CD1c-positive myeloid dendritic cell (primary cell): ENCODE measurements at regions not wholly inside any gene's neighbourhood (a gene's known extent, or its start where the extent isn't known, plus 50 kb on each side); places are given as distances from the start of the nearest gene placed in this dataset.

ENCODE experiments used
- DNase-seq: peaks from one replicate; pipeline ENCODE4 v3.0.0-alpha.2; 2016; ENCODE audit errors: extremely low spot score

DNA sequence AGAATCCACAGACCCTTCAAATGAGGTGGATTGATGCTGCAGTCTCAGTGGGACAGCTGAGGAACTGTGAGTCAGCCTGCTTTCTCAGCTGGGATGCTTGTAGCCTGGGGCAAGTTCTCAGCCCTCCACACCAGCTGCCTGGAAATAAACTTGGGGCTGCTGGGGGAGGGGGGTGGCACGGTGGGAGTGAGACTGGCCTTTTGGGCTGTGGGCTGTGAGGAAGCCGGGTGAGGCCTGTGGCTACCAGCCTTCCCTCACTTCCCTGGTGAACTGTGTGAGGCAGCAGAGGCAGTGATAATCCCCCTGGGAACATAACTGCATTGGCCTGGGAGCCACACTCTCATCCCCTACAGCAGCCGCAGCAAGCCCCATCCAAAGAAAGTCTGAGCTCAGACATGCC lies 114.5 kb upstream of the GUCY1A1 start:
- no peak for DNase-seq

DNA sequence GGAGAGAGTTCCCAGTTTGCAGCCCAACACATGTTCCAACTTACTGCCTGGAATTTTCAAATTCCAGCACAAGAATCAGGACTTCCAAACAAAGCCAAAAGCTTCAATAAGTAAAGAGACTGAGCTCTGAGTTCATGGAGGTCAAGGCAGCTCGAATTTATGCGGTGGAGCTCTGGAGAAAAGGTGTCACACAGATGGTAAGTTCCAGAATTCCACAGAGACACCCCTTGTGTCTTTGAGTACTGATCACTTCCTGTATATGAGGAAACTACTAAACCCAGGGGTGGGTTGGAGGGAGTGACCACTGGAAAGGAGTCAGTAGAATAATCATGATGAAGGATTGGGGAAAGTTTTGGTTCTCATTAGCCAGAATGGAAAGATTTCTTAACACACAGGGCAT lies 118.5 kb upstream of the GUCY1A1 start:
- no peak for DNase-seq

DNA sequence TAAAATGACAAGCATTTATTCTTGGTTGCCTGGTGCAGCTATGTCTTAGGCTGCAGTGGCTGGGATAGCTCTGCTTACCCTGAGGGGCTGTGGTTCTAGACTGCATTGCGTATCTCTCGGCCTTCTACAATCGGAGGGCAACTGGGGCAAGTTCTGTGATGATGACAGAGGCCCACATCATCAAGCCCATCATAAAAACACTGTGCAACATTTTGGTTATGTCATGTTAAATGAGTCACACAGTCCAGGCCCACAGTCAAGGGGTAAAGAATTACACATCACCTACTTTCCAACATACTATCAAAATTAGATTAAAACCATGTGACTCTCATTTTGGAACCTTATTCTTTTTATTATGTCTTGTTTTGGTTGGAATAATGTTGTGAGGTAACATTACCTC lies 120.2 kb upstream of the GUCY1A1 start:
- DNase-seq: no peak

DNA sequence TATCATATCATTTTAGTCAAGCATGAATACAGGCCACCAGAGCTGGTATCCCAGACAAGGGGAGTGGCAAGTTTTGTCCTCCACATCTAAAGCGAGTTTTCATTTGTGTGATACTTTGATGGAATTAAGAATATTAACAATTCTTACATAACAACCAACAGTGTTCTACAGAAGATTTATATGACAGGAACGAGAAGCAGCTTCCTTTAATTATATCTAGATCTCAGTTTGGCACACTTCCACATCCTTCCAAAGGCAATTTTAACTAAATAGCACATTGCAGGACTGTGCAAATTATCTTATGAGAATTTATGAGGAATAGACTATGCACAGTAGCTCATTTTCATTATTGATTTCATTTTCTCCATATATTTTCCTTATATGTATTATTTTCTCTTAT lies 121.2 kb upstream of the GUCY1A1 start:
- no peak for DNase-seq

DNA sequence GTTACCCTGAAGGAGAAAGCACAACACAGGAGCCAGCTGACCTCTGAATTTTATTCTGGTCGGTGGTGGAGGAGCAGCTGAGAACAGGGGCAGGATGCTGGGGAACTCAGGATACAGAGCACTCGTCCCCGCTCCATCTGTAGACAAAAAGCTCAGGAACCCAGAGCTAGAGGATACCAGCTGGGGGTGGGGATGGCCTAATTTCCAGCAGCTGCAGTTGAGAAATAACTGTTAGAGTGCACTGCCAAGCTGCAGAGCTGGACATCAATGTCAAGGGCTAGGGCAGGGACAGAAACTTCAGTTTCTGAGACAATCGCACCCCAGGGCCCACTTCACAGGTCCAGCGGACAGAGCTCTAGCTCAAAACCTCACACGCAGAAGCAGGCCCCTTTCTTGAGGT lies 122.1 kb upstream of the GUCY1A1 start:
- no peak for DNase-seq

DNA sequence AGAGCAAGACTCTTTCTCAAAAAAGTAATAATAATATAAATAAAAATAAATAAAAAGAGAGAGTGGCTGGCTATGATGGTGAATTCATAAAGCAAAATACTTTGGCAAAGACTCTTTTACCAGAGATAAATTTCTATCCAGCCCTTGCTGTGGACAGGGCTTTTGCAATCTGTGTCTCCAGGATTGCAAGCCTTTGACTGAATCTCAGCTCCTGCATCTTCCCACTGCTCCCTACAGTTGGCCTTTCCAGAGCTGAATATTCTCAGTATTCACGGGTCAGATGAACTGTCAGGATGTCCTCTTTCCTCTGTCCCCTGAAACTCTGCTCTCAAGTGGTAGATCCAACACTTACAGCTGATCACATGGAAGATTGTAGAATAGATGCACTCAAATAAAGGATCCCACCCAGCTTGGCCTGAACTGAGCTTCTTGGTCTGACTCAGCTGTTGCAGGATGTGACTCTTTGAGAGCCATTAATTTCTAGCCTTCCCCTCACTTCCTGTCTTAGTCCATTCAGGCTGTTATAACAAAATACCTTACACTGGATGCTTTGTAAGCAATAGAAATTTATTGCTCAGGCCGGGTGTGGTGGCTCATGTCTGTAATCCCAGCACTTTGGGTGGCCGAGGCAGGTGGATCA lies 123.4 kb upstream of the GUCY1A1 start:
- no peak for DNase-seq

DNA sequence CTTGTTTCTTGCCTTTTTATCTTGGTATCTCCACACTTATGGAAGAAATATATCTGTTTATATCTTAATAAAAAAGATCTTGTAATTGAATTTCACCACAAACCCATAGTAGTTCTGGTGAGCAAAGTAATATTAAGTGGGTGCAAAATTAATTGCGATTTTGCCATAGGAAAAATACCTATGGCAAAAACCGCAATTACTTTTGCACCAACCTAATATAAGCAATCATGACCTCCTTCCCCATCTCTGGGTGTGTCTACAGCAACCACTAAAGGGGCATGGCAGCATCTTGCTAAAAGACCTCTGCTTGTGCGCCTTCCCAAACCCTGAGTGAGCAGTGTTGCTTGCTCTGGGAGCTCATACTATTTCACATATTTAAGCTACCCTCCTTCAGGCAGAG lies 124.2 kb upstream of the GUCY1A1 start:
- no peak for DNase-seq

DNA sequence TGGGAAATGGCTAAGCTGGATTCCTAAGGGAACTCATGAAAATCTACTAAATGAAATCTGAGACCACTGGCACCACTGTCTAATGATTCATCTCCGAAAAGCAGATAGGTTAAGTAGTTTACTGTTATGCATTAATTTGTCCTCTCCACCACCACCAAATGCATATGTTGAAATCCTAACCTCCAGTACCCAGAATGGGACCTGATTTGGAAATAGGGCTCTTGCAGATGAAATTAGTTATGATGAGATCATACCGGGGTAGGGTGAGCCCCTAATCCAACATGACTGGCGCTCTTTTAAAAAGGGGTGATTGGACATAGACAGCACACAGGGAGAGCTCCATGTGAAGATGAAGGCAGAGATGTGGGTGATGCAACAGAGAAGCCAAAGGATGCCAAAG lies 124.9 kb upstream of the GUCY1A1 start:
- no peak for DNase-seq

DNA sequence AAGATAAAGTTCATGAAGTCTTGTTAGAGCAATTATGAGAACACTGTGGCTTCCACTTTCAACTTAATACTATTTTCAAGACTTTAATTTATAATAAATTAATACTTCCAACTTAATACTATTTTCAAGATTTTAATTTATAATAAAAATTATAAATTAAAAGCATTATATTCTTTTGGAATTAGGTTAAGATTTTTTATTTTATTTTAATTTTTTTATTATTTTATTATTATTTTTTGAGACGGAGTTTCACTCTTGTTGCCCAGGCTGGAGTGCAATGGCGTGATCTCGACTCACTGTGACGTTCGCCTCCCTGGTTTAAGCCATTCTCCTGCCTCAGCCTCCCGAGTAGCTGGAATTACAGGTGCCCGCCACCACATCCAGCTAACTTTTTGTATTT lies 126.0 kb upstream of the GUCY1A1 start:
- no peak for DNase-seq

DNA sequence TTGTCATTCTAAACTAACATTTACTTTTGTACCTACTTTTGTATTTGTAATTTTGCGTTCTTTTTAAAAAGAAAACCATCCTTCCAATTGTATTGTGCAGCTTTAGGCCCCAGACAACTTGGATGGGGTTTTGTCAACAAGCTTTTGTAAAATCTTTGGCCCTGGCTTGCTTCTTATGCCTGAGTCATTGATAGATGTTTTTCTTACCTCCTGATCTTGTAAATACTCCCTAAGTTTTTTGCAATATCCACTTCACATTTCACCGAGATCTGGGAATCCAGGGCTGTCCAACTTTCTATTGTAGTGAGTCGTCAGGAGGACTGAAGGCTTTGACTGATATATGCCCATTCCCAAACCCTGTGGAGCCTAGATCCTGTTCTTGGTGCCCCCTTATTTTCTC lies 126.9 kb upstream of the GUCY1A1 start:
- DNase-seq: no peak

DNA sequence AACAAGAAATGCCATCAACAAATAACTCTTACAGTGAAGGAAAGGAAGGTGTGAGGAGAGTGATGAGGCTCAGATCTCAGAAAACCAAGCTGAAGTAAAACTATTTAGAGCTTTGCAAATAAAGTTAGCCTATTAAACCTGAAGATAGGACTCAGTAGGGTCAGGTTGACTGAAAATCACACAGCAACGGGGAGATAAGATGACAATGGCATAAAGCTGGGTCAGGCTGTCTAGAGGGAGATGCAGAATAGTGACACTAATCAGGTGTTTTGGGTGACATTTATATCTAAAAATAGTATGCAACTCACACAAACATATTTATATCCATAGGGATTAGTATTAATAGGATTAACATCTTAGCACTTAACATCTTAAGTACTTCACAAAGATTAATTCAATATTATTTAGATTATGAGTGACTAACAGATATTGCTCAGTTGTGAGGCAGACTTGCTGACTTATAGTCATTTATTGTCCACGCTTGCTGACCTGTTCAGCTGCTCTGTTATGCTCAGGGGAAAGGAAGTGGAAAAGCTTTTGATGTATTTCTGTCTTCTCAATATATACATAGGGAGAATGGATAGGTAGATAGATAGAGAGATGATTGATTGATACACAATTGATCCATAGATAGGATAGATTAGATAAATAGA lies 130.7 kb upstream of the GUCY1A1 start:
- no peak for DNase-seq

DNA sequence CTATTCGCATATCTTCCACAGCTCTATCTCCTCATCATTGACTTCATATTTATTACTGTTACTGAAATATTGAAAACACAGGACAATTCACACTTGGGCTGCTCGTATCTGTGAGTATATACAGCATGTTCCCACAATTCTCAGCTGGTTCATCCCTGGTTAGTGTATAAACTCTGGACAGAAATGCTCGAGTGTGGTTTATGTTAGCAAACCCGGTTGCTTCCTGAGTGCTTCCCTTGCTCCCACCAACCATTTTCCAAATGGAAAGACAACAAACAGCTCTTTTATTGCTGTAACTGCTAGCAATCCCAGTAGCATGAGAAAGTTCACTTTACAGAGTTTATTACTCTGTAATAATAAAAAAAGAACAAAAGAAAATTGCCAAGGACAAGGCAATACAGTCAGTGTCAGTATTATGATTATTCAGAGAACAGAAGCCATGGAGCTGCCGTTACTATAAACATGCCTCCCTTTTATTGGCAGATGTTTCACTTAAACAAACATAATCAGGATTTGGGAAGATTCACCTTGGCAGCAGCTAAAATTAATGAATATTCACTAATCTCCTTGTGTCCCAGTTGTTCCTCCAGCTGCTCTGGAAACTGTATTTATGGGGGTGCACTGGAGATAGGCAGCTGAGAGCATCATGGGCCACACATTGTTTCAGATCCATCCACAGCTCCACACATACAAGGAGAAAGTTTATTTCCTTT lies 134.1 kb upstream of the GUCY1A1 start:
- no peak for DNase-seq

DNA sequence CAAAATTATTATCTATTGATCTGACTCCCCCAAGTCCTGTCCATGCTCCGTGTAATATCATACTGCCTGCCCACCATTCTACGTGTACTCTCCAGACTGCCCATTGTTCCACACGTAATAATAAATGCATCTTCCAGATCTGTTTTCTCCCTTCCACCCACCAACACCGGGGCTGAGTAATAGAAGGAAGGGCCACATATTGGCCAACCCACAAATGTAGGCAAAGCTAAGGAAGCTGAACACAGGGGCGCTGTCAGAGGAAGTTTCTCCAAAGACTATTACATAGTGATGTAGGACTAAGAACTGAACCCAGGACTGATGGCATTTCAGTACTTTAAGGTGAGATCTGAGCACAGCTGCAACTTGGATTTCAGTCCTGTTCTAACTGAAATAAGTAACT lies 135.8 kb upstream of the GUCY1A1 start:
- peak; percentile 4 for DNase-seq

DNA sequence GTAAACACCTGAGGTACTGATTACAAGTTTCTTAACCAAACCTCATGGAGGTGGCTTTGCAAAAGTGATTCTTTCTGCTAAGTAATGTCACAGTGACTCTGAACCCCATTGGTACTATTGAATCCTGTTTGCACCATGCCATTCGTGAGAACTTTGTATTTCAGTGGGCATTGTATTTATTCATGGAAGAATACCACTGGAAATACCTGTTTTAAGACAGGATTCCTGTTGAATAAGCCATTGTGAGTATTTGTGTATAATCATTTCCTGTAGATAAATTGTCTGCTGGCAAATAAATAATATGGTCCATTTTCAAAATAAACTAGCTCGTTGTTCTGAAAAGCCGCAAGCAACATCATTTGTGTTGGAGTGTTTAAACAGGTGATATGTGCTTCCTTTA lies 136.4 kb upstream of the GUCY1A1 start:
- DNase-seq: no peak

DNA sequence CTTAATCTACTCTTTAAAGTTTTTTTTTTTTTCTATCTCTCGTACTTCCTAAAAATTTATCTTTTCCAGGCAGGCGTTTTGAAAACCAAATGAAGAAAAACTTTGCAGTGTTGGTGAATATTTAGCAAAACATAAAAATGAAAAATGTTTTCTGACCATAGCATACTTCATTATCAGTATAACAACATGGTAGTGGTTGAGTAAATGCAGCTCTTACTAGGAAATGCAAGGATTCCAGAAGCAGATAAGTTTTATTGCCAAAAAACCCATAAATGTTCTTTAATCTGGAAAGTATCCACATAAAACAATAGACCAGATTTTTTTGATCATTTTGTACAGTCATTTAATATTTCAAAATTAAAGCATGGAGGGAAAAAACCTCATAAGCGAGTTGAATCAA lies 136.9 kb upstream of the GUCY1A1 start:
- no peak for DNase-seq

DNA sequence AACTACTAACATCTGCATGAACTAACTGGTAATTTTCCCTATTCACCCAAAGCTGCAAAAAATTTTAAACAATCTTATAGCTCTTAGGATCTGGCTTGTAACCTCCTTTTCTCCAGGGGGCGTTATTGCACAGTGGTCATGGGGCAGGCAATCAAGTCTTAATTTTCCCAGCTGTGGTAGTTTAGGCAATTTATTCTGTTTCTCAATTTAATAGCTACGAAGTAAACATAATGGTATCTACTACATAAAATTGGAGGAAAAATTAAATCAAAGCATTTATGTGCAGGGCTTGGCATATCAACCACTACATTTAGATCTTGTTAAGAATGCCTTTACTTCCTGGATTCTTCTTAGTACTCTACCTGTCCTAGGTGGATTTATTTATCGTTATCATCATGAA lies 137.4 kb upstream of the GUCY1A1 start:
- peak; percentile 17 for DNase-seq

DNA sequence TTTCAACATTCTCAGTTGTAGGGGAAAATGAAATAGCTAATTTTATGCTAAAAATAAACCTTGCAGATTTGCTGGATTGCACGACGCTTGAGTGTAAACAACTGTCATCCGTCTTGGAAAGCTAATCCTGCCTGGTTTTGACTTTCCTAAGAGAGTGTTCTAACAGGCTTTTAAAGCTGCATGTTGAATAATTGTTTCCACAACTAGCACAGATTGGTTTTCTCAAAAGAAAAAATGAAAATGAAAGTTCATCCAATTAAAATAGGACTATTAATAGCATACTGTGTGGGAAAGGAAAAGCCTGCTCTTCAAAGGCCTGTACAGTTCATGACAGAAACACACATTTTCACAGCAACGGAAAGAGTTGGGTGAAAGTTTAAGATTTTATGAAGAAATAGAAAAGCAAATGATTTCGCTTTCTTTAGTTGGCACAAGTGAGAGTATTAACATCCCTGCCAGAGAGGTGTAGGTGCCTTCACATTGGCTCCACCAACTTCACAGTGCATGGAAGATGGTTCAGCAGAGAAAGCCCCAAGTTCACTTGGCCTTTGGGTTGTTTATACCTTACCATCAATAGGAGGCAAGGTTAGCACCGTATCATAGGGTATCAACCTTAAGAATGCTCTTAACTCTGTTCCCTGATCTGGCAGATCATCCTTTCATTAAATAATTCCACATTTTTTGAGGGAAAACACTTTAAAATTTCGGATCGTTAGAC lies 140.0 kb upstream of the GUCY1A1 start:
- no peak for DNase-seq

DNA sequence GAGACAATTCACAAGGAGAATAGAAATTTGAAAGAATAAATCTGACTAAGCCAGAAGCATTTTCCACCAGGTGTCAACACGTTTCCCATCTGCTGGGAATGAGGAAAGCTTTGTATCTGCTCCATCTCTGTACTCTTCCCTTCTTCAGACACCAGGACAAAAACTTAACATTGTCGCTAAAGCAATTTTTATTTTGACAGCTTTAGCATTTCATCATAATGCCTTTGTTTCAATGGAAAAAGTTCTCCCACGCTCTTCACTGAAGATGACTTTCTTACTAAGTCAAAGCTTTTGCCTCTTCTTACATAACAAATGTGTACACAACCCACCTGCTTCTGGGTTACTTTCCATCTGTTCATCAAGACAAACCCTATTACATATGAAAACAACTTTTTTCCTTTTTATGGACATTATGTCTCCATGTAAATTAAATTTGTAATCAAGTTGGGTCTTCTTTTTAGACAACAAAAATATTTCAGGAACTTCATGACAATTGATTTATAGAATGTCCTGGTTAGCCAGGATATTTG lies 141.7 kb upstream of the GUCY1A1 start:
- DNase-seq: no peak

DNA sequence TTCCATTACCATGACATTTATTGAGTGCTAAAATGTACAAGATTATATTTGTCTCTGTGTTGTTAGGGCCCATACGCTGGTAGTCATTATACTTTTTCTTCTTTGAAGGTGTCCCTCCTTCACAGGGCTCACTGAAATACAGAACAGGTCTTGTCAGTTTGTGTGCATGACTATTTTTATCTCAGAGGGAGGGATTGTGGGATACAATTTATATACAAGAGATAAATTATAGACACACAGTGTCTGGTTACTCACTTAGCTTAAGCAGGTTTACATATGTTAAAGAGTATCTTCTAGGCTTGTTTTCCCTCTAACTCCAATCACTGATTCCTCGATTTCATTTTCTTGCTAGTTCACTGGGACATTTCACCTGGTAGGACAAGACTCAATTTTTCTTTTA lies 143.3 kb upstream of the GUCY1A1 start:
- no peak for DNase-seq

DNA sequence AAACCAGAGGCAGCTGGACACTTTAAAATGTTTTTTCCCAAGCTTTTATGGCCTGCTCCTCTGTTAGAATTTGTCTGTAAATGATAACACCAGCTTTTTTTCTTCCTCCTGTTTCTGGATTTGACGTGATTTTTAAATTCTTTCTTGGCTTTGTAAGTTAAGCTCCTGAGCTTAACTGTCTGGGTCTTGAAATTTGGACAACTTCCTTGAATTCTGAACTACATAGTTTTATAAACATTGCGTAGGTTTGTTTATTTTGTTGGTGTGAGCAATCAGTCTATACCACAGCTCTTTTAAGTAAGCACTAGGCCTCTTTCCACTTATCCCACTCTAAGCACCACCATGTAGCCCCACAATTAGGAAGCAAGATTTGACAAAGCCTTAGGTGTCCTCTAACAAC lies 144.4 kb upstream of the GUCY1A1 start:
- no peak for DNase-seq

DNA sequence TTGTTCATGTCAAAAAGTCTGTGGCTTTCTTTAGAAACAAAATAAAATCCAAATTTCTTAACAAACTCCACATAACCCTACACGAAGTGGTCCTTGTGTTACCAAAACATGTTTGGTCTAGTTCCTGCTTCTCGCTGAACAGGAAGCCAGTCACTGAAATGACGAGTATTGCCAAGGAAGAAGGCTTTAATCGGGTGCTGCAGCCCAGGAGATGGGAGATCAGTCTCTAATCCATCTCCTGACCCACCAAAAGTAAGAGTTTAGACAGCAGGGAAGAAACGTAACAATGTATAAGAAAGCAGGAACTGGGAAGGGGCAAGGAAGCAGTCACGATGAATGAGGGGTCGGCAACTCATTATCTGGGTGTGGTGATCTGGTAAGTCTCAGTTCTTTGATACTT lies 144.6 kb upstream of the MAP9 start:
- DNase-seq: no peak

DNA sequence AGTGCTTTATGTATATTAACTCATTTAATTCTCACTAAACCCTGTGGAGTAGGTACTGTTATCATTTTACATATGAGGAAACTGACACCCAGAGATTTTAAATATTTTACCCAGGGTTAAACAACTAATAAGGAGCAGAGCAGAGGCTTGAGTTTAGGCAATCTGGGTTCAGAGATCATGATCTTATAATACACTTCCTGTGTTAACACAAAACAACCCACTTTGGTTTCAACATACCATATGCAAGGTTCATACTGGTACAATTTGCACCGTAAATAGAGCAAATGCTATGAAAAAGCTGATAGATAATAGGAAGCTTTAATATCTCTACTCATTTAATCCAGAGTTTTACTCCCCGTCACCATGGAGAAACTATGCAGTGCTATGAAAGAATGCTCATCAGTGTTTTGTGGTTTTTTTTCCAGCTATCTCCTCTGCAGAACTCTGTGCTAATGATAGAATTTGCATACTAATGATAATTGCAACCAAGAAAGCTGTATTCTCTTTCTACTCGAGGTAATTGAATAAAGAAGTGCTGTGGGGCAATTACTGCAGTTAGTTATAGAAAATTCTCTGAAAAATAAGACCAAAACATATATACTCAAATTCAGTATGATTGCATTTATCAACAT lies 138.8 kb upstream of the MAP9 start:
- no peak for DNase-seq
